ENCODE measurements at regions not wholly inside any gene's neighbourhood (a gene's known extent, or its start where the extent isn't known, plus 50 kb on each side); places are given as distances from the start of the nearest gene placed in this dataset.

DNA sequence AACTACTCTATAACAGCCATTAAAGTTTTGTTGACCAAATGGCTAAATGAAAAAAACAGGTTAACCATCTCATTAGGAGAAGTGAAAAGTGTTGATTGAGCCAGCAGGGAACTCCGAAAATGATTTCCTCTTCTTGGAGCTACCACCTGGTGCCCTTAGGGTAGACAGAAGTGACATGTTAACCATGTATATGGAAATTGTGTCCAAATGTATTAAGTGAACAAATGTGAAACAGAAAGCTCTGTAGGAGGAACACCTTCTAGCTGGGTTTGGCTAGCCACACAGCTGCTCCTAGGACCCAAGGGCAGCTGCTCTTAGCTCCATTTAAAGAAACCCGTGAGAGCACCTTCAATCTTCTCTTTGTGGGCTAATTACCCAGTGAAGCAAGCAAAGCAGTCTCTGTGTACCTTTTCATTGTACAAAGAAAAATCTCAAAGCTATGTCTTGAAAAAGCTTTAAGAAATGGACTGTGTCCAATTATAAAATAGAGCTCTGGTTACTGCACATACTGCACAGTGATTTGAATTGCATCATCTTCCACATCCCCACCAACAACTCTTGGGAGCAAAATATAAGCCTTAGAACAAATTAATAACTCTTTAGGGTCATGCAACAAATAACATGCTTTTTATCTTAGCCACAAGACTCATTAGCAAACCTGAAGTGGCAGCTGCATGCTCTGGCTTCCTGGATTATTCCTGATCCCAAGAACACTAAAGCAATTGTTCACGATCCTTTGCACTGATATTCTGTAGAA is 59.2 kb upstream of the PARM1 start (continued):
- TF ChIP-seq TAF7 (optimal IDR thresholded peaks at IDR 0.05; ENCODE audit: borderline replicate concordance, low read depth, low read length), result no peak
